Right lobe of liver (tissue), 6 donors: ENCODE measurements at regions not wholly inside any gene's neighbourhood (a gene's known extent, or its start where the extent isn't known, plus 50 kb on each side); places are given as distances from the start of the nearest gene placed in this dataset.
"Not testable (repeated sequence)": the region's sequence is repeated elsewhere in the genome, so short reads cannot be mapped to it uniquely, and the experiment has no call there.

ENCODE experiments used
- ATAC-seq, 4 donors: fragments of 200-7000 bp; cut with Tn5 transposase; one replicate each; pipeline ENCODE4 v1.9.1; 2020; ENCODE audit warnings: mild to moderate bottlenecking in 4 of 4, moderate library complexity in 4 of 4
- DNase-seq, 3 donors: peaks; one replicate each; pipeline ENCODE4 v3.0.0-alpha.2; 2020
- H3K27ac ChIP-seq, 3 donors: fragments of 200-600 bp; one replicate each; pipeline ENCODE4 v1.8.0; 2022
- H3K27me3 ChIP-seq, 2 donors: fragments of 200-600 bp; one replicate each; pipeline ENCODE4 v1.8.0; 2022
- H3K36me3 ChIP-seq, 4 donors: fragments of 200-600 bp; sonication (generic) in 1 of 4; one replicate each; pipeline versions ENCODE4 v1.5.1 to v1.8.0; 2017 to 2022; ENCODE audit warnings: control low read depth in 1 of 4
- H3K4me1 ChIP-seq, 4 donors: fragments of 200-600 bp; sonication (generic) in 1 of 4; one replicate each; pipeline versions ENCODE4 v1.5.1 to v1.8.0; 2017 to 2022; ENCODE audit warnings: control low read depth in 1 of 4
- H3K4me3 ChIP-seq, 3 donors: fragments of 200-600 bp; one replicate each; pipeline ENCODE4 v1.8.0; 2022
- H3K9me3 ChIP-seq, 4 donors: fragments of 200-600 bp; sonication (generic) in 1 of 4; one replicate each; pipeline versions ENCODE4 v1.5.1 to v1.8.0; 2017 to 2022; ENCODE audit warnings: control low read depth in 1 of 4
- POLR2A ChIP-seq: fragments of 450-650 bp; IDR thresholded peaks from one replicate; pipeline ENCODE4 v1.6.1; 2017; ENCODE audit warnings: antibody characterized with exemption, mild to moderate bottlenecking
- WGBS: methylation state at CpG from one replicate; pipeline ENCODE4 v1.1.6; 2018; ENCODE audit warnings: low coverage, low lambda C conversion rate; ENCODE audit not compliant: insufficient coverage; ENCODE audit errors: missing lambda C conversion rate; 5-methylcytosine and 5-hydroxymethylcytosine counted together
- intact Hi-C, 2 donors: fragments of 100-400 bp; cut with DNase I; formaldehyde crosslinking; loops; one replicate each; pipeline versions ENCODE4 v1.11.2 to v1.14.1; 2022
- TF ChIP-seq, protein P1 (sequence below), 4 donors: fragments of 200-600 bp in 3 of 4; fragments of 450-650 bp in 1 of 4; IDR thresholded peaks; one replicate each; pipeline versions ENCODE4 v1.5.1 to v1.8.0; 2016 to 2022; ENCODE audit warnings: antibody characterized with exemption in 4 of 4, mild to moderate bottlenecking in 2 of 4
- donor health status: DM: no; HTN: yes; CAD: no.
- donor health status: DM: no; HTN: no; CAD: no.
- donor health status: DM: no; HTN: no; CAD: no.
- donor health status: DM: no; HTN: yes; CAD: no.
- donor health status: DM: no; HTN: yes; CAD: no.

GRCh38 chr9:17881371-17881770, 302.5 kb downstream of the SH3GL2 start:
- Histone ChIP-seq H3K27ac (no peak overlapping the region), H3K27me3 (no peaks in the 10 kb centered on the region), H3K4me1 (no peaks in the 10 kb centered on the region), H3K9me3 (no peaks in the 10 kb centered on the region), H3K4me3 (no peak overlapping the region), H3K36me3 (no peaks in the 10 kb centered on the region)
- no peak for ATAC-seq
- no peak for TF ChIP-seq POLR2A
- TF ChIP-seq, protein P1, sequence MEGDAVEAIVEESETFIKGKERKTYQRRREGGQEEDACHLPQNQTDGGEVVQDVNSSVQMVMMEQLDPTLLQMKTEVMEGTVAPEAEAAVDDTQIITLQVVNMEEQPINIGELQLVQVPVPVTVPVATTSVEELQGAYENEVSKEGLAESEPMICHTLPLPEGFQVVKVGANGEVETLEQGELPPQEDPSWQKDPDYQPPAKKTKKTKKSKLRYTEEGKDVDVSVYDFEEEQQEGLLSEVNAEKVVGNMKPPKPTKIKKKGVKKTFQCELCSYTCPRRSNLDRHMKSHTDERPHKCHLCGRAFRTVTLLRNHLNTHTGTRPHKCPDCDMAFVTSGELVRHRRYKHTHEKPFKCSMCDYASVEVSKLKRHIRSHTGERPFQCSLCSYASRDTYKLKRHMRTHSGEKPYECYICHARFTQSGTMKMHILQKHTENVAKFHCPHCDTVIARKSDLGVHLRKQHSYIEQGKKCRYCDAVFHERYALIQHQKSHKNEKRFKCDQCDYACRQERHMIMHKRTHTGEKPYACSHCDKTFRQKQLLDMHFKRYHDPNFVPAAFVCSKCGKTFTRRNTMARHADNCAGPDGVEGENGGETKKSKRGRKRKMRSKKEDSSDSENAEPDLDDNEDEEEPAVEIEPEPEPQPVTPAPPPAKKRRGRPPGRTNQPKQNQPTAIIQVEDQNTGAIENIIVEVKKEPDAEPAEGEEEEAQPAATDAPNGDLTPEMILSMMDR (IDR thresholded peaks at IDR 0.05) = no peak
- DNase-seq = no peak
- 70% methylated on average over 9 of the region's 9 CpGs for WGBS
- intact Hi-C loops = no loop called here

GRCh38 chr9:17882688-17883594, 304.1 kb downstream of the SH3GL2 start:
- no peak overlapping the region for H3K27ac ChIP-seq

GRCh38 chr9:17888066-17888465, 309.2 kb downstream of the SH3GL2 start:
- ATAC-seq = no peak
- intact Hi-C loops = no loop called here
- TF ChIP-seq POLR2A = no peak
- TF ChIP-seq, protein P1 (IDR thresholded peaks at IDR 0.05) = no peak
- no peaks in the 10 kb centered on the region for H3K4me1 ChIP-seq
- no peaks in the 10 kb centered on the region for H3K27me3 ChIP-seq
- no peak overlapping the region for H3K4me3 ChIP-seq
- H3K9me3 ChIP-seq = no peaks in the 10 kb centered on the region
- WGBS = 62% methylated on average over 3 of the region's 4 CpGs
- no peak for DNase-seq
- no peak overlapping the region for H3K27ac ChIP-seq
- H3K36me3 ChIP-seq = no peaks in the 10 kb centered on the region

More at GRCh38 chr9:17882688-17883594, 304.1 kb downstream of the SH3GL2 start:
- no peak for TF ChIP-seq POLR2A
- TF ChIP-seq, protein P1 (IDR thresholded peaks at IDR 0.05) = no peak
- ATAC-seq = no peak
- H3K36me3 ChIP-seq = no peaks in the 10 kb centered on the region
- WGBS = 66% methylated on average over 2 of the region's 2 CpGs
- no peaks in the 10 kb centered on the region for H3K27me3 ChIP-seq
- no peak for DNase-seq
- no peaks in the 10 kb centered on the region for H3K4me1 ChIP-seq
- intact Hi-C loops = no loop called here
- no peak overlapping the region for H3K4me3 ChIP-seq
- H3K9me3 ChIP-seq = no peaks in the 10 kb centered on the region

- H3K36me3 ChIP-seq, H3K4me3 ChIP-seq, H3K9me3 ChIP-seq, H3K4me1 ChIP-seq, intact Hi-C loops, DNase-seq, H3K27ac ChIP-seq, ATAC-seq, H3K27me3 ChIP-seq: not testable (repeated sequence)
- 25% methylated on average over 1 of the region's 1 CpG for WGBS
Measured at GRCh38 chr9:17888964-17889363, 310.1 kb downstream of the SH3GL2 start.

- no peak overlapping the region for H3K27ac ChIP-seq
- DNase-seq = no peak
- TF ChIP-seq POLR2A = no peak
- TF ChIP-seq, protein P1 (IDR thresholded peaks at IDR 0.05) = no peak
- no peaks in the 10 kb centered on the region for H3K4me1 ChIP-seq
- H3K27me3 ChIP-seq = no peaks in the 10 kb centered on the region
- no peak overlapping the region for H3K4me3 ChIP-seq
- no peaks in the 10 kb centered on the region for H3K9me3 ChIP-seq
- intact Hi-C loops = no loop called here
- no peak for ATAC-seq
- H3K36me3 ChIP-seq = no peaks in the 10 kb centered on the region
- WGBS = 25% methylated on average over 4 of the region's 4 CpGs
Measured at GRCh38 chr9:17894501-17895160, 315.8 kb downstream of the SH3GL2 start.
